GM18520 (cell line): ENCODE measurements at regions not wholly inside any gene's neighbourhood (a gene's known extent, or its start where the extent isn't known, plus 50 kb on each side); places are given as distances from the start of the nearest gene placed in this dataset.

Experiments
- ATAC-seq: cut with Tn5 transposase; IDR thresholded peaks from one replicate; pipeline ENCODE4 v1.9.1; 2021; ENCODE audit not compliant: unreplicated experiment

- no peak for ATAC-seq
These were observed 444.4 kb upstream of the RGS17 start for GRCh38 chr6:153575528-153575927.

- no peak for ATAC-seq
These were observed 443.1 kb upstream of the RGS17 start for GRCh38 chr6:153574231-153574630.

- ATAC-seq: no peak
These were observed 441.3 kb upstream of the RGS17 start for GRCh38 chr6:153572371-153572770.

- no peak for ATAC-seq
These were observed 437.5 kb upstream of the RGS17 start for GRCh38 chr6:153568628-153569027.

GRCh38 chr6:153564803-153565202 is 433.7 kb upstream of the RGS17 start:
- no peak for ATAC-seq

GRCh38 chr6:153563001-153563400 is 431.9 kb upstream of the RGS17 start:
- ATAC-seq: no peak

- ATAC-seq: no peak
These were observed 422.5 kb upstream of the RGS17 start for GRCh38 chr6:153553627-153554026.

- ATAC-seq: no peak
These were observed 408.5 kb upstream of the RGS17 start for GRCh38 chr6:153539602-153540001.

- no peak for ATAC-seq
These were observed 407.4 kb upstream of the RGS17 start for GRCh38 chr6:153538491-153538890.

GRCh38 chr6:153537422-153537821 is 406.3 kb upstream of the RGS17 start:
- ATAC-seq: no peak

- ATAC-seq: no peak
These were observed 395.4 kb upstream of the RGS17 start for GRCh38 chr6:153526479-153526878.

GRCh38 chr6:153525998-153526397 is 394.9 kb upstream of the RGS17 start:
- ATAC-seq: no peak

- no peak for ATAC-seq
These were observed 392.3 kb upstream of the RGS17 start for GRCh38 chr6:153523390-153523789.

- no peak for ATAC-seq
These were observed 380.9 kb upstream of the RGS17 start for GRCh38 chr6:153511896-153512496.

- ATAC-seq: no peak
These were observed 372.7 kb upstream of the RGS17 start for GRCh38 chr6:153503810-153504209.

GRCh38 chr6:153493501-153493900 is 362.4 kb upstream of the RGS17 start:
- no peak for ATAC-seq

GRCh38 chr6:153489479-153489878 is 358.4 kb upstream of the RGS17 start:
- no peak for ATAC-seq

- no peak for ATAC-seq
These were observed 357.2 kb upstream of the RGS17 start for GRCh38 chr6:153488267-153488666.

- ATAC-seq: no peak
These were observed 354.0 kb upstream of the RGS17 start for GRCh38 chr6:153485072-153485471.

GRCh38 chr6:153484056-153484455 is 353.0 kb upstream of the RGS17 start:
- ATAC-seq: no peak

GRCh38 chr6:153476243-153476642 is 345.2 kb upstream of the RGS17 start:
- ATAC-seq: no peak

GRCh38 chr6:153465050-153465449 is 334.0 kb upstream of the RGS17 start:
- no peak for ATAC-seq

GRCh38 chr6:153449279-153449678 is 318.2 kb upstream of the RGS17 start:
- no peak for ATAC-seq
